ENCODE measurements at regions not wholly inside any gene's neighbourhood (a gene's known extent, or its start where the extent isn't known, plus 50 kb on each side); places are given as distances from the start of the nearest gene placed in this dataset.

DNA sequence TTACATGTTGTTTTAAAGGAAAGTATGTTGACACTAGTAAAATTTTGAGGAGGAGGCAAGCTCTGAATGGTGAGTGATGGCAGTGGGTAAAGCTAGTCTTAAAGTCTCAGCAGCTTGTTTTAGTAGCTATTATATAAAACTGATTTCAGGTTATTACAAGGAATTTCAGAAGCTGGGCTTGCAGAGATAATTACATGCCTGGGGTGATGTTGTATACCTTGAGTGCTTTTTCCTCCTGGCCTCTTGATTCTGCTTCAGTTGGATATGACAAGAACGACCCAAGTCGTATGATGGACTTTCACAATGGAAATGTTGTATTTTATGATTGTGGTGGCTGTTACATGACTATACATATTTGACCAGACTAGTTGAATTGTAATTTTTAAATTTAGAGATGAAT, 175.5 kb upstream of the ADGRL3 start:
- H3K27me3 ChIP-seq: no peaks in the 10 kb centered on the region

DNA sequence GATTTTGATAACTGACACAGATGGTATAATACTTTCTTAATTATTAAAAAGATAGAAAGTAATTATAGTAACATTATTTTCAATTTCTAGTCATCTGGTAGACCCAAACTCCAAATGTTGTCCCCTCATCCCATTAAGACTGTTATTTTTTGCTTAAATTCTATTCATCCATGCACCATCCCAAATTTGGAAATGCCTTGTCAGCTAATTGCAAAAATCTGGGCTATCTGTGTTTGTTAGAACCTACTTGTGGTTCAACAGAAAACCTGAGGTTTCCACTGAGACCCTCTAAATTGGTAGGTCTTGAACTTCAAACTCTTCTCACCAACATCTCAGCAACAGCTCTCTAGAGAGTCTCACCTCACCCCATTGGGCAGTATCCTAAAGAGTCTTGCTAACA, 172.2 kb upstream of the ADGRL3 start:
- TF ChIP-seq, protein P1, sequence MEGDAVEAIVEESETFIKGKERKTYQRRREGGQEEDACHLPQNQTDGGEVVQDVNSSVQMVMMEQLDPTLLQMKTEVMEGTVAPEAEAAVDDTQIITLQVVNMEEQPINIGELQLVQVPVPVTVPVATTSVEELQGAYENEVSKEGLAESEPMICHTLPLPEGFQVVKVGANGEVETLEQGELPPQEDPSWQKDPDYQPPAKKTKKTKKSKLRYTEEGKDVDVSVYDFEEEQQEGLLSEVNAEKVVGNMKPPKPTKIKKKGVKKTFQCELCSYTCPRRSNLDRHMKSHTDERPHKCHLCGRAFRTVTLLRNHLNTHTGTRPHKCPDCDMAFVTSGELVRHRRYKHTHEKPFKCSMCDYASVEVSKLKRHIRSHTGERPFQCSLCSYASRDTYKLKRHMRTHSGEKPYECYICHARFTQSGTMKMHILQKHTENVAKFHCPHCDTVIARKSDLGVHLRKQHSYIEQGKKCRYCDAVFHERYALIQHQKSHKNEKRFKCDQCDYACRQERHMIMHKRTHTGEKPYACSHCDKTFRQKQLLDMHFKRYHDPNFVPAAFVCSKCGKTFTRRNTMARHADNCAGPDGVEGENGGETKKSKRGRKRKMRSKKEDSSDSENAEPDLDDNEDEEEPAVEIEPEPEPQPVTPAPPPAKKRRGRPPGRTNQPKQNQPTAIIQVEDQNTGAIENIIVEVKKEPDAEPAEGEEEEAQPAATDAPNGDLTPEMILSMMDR (IDR thresholded peaks at IDR 0.05): no peak
- Histone ChIP-seq H3K4me3 (no peak overlapping the region), H3K4me1 (no peaks in the 10 kb centered on the region), H3K27ac (no peak overlapping the region), H3K27me3 (no peaks in the 10 kb centered on the region), H3K9me3 (no peaks in the 10 kb centered on the region), H3K36me3 (no peaks in the 10 kb centered on the region)
- ATAC-seq (no peak), DNase-seq (no peak)
- intact Hi-C loops (cut with DNase I): no loop called here

More for the DNA sequence above, 175.5 kb upstream of the ADGRL3 start:
- Histone ChIP-seq H3K9me3 (no peaks in the 10 kb centered on the region), H3K27ac (no peak overlapping the region), H3K4me1 (no peaks in the 10 kb centered on the region), H3K36me3 (no peaks in the 10 kb centered on the region), H3K4me3 (no peak overlapping the region)
- intact Hi-C loops (cut with DNase I): no loop called here
- ATAC-seq (no peak), DNase-seq (no peak)
- TF ChIP-seq, protein P1 (IDR thresholded peaks at IDR 0.05): no peak

DNA sequence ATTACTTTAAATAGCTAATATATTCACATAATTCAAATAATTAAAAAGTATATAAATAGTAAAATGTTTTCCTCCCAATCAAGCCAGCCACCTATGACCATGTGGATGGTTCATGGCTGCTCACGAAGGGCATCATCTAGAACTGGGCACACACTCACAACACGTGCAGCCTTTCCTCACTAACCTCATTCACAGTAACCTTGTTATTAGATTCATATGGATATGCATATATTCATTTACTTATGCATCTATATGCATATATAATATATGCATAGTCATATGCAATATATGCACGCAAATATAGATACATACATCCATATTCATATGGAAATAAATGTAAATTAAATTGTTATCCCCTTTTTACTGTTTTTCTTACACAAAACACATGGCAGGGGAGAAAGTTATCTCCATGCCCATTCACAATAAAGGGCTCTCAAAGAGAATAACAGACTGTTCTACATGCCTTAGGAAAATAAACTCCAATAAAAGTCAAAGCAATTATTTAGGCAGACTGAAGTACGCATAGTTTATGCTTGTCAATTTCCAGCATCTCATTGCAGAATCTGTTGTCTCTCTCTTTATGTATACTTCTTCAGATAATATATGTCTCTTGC, 163.9 kb upstream of the ADGRL3 start:
- H3K36me3 ChIP-seq: no peaks in the 10 kb centered on the region
- ATAC-seq: no peak
- TF ChIP-seq, protein P1 (IDR thresholded peaks at IDR 0.05): no peak
- no peaks in the 10 kb centered on the region for H3K9me3 ChIP-seq
- no peaks in the 10 kb centered on the region for H3K27me3 ChIP-seq
- H3K4me1 ChIP-seq: no peaks in the 10 kb centered on the region
- H3K27ac ChIP-seq: no peak overlapping the region
- DNase-seq: no peak
- intact Hi-C loops (cut with DNase I): no loop called here
- no peak overlapping the region for H3K4me3 ChIP-seq

DNA sequence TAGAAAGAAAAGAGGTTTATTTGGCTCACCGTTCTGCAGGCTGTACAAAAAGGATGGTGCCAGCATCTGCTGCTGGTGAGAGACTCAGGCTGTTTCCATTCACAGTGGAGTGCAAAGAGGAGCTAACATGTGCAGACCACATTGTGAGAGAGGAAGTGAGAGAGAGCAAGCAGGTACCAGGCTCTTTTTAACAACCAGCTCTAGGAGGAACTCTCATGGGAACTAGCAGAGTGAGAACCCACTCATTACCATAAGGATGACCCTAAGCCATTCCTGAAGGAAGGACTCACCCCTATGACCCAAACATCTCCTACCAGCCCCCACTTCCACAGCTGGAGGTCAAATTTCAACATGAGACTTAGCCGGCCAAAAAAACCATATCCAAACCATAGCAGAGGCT, 158.6 kb upstream of the ADGRL3 start:
- Histone ChIP-seq H3K36me3 (no peaks in the 10 kb centered on the region), H3K27me3 (no peaks in the 10 kb centered on the region), H3K4me3 (no peak overlapping the region), H3K9me3 (no peaks in the 10 kb centered on the region), H3K27ac (no peak overlapping the region), H3K4me1 (no peaks in the 10 kb centered on the region)
- no peak for DNase-seq
- no peak for ATAC-seq
- TF ChIP-seq, protein P1 (IDR thresholded peaks at IDR 0.05): no peak
- intact Hi-C loops (cut with DNase I): no loop called here

DNA sequence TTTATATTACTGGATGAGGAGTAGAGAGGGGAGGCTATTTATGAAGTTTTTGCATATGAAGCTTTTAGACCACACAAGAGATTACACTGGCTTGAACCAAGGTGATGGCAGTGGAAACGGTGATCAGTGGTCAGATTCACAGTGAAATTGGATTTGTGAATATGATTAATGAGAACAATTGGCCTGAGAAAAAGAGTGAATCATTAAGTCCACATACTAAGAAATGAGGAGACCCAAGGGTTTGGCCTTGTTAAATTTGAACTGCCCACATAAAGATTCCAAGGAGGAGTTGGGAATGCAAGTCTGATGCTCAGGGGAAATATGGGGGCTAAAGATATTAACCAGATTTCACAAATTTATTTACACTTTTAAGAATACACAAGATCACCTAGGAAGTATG, 155.3 kb upstream of the ADGRL3 start:
- DNase-seq (no peak), ATAC-seq (no peak)
- no peak overlapping the region for H3K4me3 ChIP-seq
- H3K36me3 ChIP-seq: no peaks in the 10 kb centered on the region
- intact Hi-C loops (cut with DNase I): no loop called here
- no peaks in the 10 kb centered on the region for H3K9me3 ChIP-seq
- no peaks in the 10 kb centered on the region for H3K4me1 ChIP-seq
- no peak overlapping the region for H3K27ac ChIP-seq
- TF ChIP-seq, protein P1 (IDR thresholded peaks at IDR 0.05): no peak
- H3K27me3 ChIP-seq: no peaks in the 10 kb centered on the region

DNA sequence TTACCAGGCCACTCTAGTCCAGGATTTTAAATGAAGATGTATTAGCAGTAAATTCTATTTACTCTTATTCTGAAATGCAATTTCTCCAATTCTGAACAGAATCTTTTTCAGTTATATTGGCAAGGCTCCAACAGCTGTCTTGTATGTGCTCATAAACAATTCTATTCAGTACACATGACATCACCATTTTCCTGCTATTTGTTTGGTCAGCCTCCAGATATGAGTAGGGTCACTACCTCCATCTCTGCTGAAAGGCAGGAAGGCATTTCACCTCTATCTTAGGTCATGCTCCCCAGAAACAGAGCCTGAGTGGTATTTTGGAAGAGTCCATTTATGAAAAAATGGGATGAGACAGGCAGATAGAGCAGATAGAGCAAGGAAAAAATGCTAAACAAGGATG, 151.1 kb upstream of the ADGRL3 start:
- H3K4me3 ChIP-seq: no peak overlapping the region
- intact Hi-C loops (cut with DNase I): no loop called here
- H3K9me3 ChIP-seq: no peaks in the 10 kb centered on the region
- H3K36me3 ChIP-seq: no peaks in the 10 kb centered on the region
- H3K27me3 ChIP-seq: no peaks in the 10 kb centered on the region
- ATAC-seq: no peak
- H3K27ac ChIP-seq: no peak overlapping the region
- TF ChIP-seq, protein P1 (IDR thresholded peaks at IDR 0.05): no peak
- H3K4me1 ChIP-seq: no peaks in the 10 kb centered on the region
- no peak for DNase-seq
